HG03565 (cell line): ENCODE measurements at regions not wholly inside any gene's neighbourhood (a gene's known extent, or its start where the extent isn't known, plus 50 kb on each side); places are given as distances from the start of the nearest gene placed in this dataset.
"Not testable (repeated sequence)": the region's sequence is repeated elsewhere in the genome, so short reads cannot be mapped to it uniquely, and the experiment has no call there.

Experiments
- ATAC-seq: cut with Tn5 transposase; IDR thresholded peaks from one replicate; pipeline ENCODE4 v1.9.1; 2021; ENCODE audit warnings: mild to moderate bottlenecking, moderate library complexity; ENCODE audit not compliant: unreplicated experiment

DNA sequence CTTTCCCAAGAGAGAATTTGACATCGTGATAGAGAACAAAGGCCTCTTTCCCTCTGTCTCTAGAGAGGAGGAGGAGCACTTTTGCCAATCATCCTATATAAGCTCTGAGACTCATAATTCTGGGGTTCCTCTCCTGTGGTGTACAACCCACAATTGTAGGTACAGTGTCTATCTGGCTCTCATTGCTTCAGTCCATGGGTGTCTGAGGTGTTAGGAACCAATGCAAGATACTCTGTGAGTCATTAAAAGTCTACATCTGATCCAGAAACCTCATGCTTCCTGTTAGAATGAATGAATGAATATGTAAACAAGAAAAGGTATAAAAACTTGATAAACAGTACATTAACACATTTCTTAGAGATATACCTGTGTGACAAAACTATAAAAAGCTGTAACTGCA, 356.7 kb downstream of the QKI start:
- ATAC-seq = no peak

- no peak for ATAC-seq
Observed at GRCh38 chr6:163768905-163769304, 354.4 kb downstream of the QKI start.

GRCh38 chr6:163766936-163767335, 352.4 kb downstream of the QKI start:
- no peak for ATAC-seq

GRCh38 chr6:163765335-163765734, 350.8 kb downstream of the QKI start:
- no peak for ATAC-seq

DNA sequence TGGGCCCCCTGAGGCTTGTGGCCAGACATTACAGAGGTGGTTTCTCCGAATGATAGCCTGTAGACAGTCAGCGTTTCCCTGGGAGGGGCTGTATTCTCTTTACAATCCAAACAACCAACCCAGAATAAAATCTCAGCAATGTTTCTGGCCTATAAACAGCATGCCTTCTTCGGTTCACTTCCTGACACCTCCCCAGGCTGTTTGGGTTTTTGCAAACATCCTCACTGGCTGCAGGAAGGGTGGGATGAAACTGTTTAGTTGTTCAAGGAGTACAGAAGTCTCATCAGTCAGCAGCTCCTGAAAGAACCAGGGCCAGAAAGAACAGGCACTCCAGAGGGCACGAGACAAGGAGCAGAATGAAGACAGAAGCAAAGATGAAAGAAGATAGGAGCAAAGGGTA, 350.0 kb downstream of the QKI start:
- no peak for ATAC-seq

DNA sequence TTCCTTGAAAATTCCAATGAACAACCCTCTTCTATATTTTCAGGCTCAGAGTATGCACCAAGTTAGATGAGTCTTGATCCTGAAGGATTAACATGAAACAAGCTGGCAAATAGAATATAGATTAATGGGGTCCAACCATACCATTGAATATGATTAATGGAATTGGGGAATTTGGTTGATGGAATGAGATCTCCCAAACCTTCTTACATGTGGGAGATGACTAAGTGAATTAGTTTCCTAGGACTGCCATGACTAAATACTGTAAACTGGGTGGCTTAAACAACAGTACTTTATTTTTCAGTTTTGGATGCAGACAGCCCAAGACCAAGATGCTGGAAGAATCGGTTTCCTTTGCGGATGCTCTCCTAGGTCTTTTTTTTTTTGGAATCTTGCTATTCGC, 347.0 kb downstream of the QKI start:
- ATAC-seq = no peak

- ATAC-seq = no peak
Observed at GRCh38 chr6:163760860-163761259, 346.3 kb downstream of the QKI start.

- ATAC-seq = no peak
Observed at GRCh38 chr6:163759542-163759941, 345.0 kb downstream of the QKI start.

DNA sequence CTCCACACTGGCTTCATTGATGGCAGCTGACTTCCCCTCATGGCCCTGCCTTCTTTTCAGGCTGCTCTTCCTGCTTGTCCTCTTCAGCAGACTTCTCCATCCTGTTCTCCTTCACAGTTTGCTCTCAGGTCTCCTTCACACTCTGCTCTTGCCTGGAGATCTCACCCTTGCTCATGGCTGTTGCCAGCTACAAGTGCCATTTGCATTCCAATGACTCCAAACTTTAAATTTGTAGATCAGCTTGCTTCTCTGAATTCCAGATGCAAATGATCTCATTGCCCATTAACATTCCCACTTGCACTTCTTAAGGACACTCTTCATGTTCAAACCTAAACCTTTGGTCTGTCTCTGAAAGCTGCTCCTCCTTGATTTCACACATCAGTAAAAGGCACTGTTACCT, 343.0 kb downstream of the QKI start:
- ATAC-seq = no peak

DNA sequence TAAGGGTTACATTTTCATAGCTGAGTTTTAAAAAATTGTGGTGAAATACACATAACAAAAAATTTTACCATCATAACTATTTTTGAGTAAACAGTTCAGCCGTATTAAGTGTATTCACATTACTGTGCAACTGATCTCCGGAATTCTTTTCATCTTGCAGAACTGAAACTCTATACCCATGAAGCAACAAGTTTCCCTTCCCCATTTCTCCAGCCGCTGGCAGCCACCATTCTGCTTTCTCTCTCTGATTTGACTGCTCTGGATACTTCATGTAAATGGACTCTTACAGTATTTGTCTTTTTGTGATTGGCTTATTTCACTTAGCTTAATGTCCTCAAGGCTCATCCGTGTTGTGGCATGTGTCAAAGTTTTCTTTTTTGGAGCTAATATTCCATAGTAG, 341.6 kb downstream of the QKI start:
- peak; percentile 100 for ATAC-seq

DNA sequence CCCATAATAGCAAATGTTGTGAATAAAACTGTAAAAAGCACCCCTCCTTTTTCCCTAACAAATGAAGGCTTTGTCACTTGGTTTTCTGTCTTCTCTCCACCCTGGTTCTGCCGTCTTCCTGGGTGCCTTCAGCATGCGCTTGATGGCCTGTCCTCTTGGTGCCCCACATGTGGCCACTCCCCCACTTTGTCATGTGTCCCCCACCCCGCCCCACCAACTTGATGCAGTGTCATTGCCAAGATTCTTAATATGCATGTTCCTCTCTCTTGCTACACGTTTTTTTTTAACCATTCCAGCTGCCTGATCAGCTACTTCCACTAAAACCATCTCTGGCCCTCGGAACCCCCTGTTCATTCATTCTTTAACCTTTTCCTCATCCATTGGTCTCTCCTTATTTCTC, 340.3 kb downstream of the QKI start:
- ATAC-seq = no peak

DNA sequence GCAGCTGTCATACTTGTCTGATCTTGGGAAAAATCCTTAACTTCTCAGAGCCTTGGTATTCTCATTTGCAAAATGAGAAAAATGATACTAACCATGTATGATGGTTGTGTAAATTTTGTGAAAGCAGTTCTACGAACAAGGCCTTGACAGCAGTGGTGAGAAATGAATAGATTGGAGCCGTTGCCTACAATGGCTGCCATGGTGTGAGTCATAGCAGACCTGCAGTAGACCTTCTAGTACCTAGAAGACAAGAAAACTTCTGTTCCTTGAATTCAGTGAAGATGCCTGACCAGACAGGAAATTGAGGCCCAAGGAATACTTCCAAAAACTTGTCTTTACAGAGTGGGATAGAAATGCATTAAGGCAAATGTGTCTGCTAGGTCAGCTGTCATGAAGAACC, 338.9 kb downstream of the QKI start:
- no peak for ATAC-seq

- ATAC-seq = no peak
Observed at GRCh38 chr6:163752446-163752845, 337.9 kb downstream of the QKI start.

DNA sequence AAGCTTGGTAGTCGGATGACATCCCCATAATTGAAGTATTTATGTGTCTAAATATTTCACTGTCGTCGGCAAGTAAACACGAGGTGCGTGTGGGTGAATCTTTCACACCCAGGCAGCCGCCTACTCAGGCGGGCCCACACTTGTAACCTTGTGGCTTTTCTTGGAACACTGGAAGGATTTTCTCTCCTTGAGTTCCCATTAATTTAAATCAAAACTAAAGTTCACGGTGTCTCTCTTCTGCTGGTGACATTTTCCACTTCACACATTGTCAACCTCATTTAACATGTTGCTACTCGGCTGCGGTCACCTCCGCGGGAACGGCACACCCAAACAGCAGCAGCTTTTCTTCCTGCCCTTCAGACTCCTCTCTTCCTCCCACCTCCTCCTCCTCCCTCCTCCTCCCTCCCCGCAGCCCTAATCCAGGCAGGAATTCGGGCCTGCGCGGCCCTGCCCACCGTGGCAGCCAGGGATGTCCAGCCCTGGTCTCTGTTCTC, 336.6 kb downstream of the QKI start:
- no peak for ATAC-seq

GRCh38 chr6:163750431-163751031, 336.0 kb downstream of the QKI start:
- ATAC-seq = no peak

GRCh38 chr6:163748886-163749285, 334.4 kb downstream of the QKI start:
- ATAC-seq = no peak

- ATAC-seq = no peak
Observed at GRCh38 chr6:163748036-163748435, 333.5 kb downstream of the QKI start.

- not testable (repeated sequence) for ATAC-seq
Observed at GRCh38 chr6:163747058-163747457, 332.5 kb downstream of the QKI start.

GRCh38 chr6:163745536-163746400, 331.2 kb downstream of the QKI start:
- ATAC-seq = no peak

DNA sequence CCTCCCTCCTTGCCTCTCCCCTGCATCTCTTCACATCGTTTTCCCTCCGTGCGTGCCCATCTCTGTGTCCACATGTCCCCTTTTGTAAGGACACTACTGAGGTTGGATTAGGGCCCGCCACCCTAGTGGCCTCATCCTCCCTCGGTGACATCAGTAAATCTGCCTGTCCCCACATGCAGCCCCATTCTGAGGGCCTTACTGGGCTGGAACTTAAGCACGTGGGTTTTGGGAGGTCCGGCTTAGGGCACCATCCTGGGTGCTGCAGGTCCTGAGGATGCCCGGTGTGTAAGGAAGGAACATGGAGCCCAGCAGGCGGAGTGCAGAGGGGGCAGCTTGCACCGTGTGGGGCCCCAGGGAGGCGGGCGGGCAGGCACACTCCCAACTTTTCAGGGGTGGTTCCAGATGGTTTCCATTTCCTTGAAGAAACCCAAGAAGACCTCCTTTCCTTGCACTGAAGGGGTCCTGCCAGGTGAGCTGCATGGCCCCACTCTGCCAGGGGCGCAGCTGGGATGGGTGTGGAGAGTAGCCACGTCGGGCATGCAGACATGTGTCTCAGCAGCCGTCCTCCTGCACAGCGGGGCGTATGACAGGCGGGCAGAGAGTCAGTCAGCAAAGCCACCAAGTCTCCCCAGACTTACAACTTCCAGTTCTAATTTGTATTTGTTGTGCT, 329.9 kb downstream of the QKI start:
- no peak for ATAC-seq

DNA sequence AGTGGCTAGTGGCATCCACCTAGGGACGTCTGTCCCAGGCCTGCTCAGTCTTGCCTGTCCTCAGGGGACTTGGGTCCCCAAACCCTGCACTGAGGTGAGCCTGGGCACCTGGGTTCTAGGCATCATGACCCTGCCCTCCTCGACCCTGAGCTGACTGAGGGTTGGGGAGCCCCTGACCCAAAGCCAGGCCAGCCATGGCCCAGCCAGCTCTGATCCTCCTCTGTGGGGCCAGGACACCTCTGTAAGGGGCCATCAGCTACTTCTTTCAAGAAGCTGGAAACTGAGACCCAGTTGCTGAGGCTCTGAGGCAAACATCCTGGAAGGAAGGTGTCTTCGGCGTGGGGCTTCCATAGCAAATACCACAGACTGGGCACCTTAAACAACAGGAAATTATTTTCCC, 329.3 kb downstream of the QKI start:
- no peak for ATAC-seq
